ENCODE measurements at regions not wholly inside any gene's neighbourhood (a gene's known extent, or its start where the extent isn't known, plus 50 kb on each side); places are given as distances from the start of the nearest gene placed in this dataset.

DNA sequence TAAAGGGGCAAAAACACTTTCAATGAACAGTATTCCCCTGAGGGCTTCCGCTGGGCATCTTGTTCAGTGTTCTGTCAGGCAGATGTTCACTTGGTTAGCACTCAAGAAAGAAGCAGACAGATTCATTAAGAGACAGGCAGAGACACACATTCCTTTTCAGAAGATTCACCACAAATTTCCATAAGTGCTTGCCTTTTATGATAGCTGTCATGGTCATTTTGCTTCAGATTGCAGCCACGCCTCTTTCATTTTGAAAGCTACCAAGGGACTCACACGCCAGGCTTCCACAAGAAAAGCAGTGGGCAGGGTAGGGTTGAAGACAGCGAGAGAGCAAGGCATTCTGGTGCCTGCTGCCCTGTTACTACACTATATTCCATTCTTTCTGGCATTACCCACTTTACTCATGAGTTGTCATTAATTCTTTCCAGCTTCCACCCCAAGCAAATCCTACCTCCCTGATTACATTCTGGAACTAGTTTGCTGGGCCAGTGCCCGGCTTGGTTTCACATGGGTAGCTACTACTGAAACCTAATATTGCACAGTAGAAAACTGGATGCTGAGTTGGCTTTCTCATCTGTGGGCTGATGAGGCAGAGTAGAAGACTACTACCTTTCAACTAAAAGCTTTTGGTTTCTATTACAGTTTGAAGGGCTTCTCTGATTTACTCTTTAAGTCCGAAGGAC lies 91.2 kb upstream of the COL24A1 start:
- Histone ChIP-seq H3K4me1 (no peaks in the 10 kb centered on the region), H3K9me3 (no peaks in the 10 kb centered on the region), H3K4me3 (peak overlapping the region; percentile 48), H3K27ac (peak overlapping the region; percentile 36), H3K36me3 (ENCODE audit: insufficient read depth in 1 of 2, low read depth in 1 of 2) (no peaks in the 10 kb centered on the region), H3K27me3 (ENCODE audit: insufficient read depth in 3 of 3, low read length in 2 of 3) (no peaks in the 10 kb centered on the region)
- TF ChIP-seq, protein P1, sequence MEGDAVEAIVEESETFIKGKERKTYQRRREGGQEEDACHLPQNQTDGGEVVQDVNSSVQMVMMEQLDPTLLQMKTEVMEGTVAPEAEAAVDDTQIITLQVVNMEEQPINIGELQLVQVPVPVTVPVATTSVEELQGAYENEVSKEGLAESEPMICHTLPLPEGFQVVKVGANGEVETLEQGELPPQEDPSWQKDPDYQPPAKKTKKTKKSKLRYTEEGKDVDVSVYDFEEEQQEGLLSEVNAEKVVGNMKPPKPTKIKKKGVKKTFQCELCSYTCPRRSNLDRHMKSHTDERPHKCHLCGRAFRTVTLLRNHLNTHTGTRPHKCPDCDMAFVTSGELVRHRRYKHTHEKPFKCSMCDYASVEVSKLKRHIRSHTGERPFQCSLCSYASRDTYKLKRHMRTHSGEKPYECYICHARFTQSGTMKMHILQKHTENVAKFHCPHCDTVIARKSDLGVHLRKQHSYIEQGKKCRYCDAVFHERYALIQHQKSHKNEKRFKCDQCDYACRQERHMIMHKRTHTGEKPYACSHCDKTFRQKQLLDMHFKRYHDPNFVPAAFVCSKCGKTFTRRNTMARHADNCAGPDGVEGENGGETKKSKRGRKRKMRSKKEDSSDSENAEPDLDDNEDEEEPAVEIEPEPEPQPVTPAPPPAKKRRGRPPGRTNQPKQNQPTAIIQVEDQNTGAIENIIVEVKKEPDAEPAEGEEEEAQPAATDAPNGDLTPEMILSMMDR (IDR thresholded peaks at IDR 0.05), result no peak
- peak; percentile 69 to 97 (median 86) for ATAC-seq
- WGBS, 3 donors, result 30 to 55% (median 39%) methylated on average over 6 of the region's 6 CpGs
- peak in 1 of 2 donors; percentile 64 for DNase-seq
- intact Hi-C loops (cut with DNase I), result loop anchor here in 1 of 2 donors (10.0 kb wide), 1 partner anchor 93 kb away; the partner anchor contains the start of gene COL24A1

DNA sequence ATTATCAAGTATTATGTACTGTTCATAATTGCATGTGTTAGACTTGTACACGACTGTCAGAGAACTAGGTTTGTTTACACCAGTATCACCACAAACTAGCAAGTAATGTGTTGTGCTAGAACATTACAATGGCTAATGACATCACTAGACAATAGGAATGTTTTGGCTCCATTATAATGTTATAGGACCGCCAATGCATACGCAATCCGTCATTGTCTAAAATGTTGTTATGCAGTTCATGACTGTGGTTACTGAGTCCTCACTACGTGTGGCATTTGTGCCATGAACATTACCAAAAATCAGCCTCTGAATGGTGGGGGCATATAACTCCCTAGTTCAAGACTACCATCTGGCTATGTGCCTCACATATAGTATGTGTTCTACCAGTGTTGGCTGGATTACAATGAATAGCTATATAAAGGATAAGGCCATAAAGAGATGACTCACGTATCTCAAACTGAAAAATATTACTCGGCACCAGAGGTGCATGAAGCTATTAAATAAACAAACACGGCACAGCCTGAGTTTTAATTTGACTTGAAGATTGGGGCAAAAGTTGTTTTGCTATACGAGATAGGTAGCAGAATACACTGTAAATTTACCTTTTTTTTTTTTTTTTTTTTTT lies 89.1 kb upstream of the COL24A1 start:
- H3K9me3 ChIP-seq, result no peaks in the 10 kb centered on the region
- H3K36me3 ChIP-seq (ENCODE audit: insufficient read depth in 1 of 2, low read depth in 1 of 2), result no peaks in the 10 kb centered on the region
- DNase-seq (no peak), ATAC-seq (no peak)
- H3K4me3 ChIP-seq, result no peak overlapping the region
- TF ChIP-seq, protein P1 (IDR thresholded peaks at IDR 0.05), result no peak
- no peaks in the 10 kb centered on the region for H3K27me3 ChIP-seq (ENCODE audit: insufficient read depth in 3 of 3, low read length in 2 of 3)
- no peaks in the 10 kb centered on the region for H3K4me1 ChIP-seq
- 93 to 95% (median 93%) methylated on average over 9 of the region's 9 CpGs for WGBS, 3 donors
- intact Hi-C loops (cut with DNase I), result loop anchor here in 1 of 2 donors (10.0 kb wide), 1 partner anchor 91 kb away; the partner anchor contains the start of gene COL24A1
- no peak overlapping the region for H3K27ac ChIP-seq

DNA sequence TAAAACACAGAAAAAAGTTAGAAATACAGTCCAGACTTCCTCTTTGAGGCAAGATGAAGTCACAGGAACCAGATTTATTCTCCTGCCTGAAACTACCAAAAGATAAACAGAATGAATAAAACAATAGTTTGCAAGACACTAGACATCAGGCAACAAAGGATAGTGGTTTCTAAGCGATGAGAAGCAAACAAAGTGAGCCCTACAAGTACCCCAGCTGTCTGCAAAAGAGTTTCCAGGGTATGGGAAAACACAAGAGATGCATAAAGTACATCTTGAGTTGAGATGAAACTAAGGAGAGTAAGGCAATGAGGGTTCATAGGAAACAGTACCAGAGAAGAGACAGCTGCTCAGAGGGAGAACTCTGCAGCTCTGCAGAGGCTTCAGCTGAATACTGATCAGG lies 83.3 kb upstream of the COL24A1 start:
- no peak for ATAC-seq
- no peak for DNase-seq
- peaks cover 13% of the 10 kb centered on the region for H3K4me1 ChIP-seq
- WGBS, 3 donors, result 53 to 60% (median 60%) methylated on average over 1 of the region's 1 CpG
- no peaks in the 10 kb centered on the region for H3K27me3 ChIP-seq (ENCODE audit: insufficient read depth in 3 of 3, low read length in 2 of 3)
- H3K4me3 ChIP-seq, result no peak overlapping the region
- TF ChIP-seq, protein P1 (IDR thresholded peaks at IDR 0.05), result no peak
- H3K9me3 ChIP-seq, result no peaks in the 10 kb centered on the region
- no peaks in the 10 kb centered on the region for H3K36me3 ChIP-seq (ENCODE audit: insufficient read depth in 1 of 2, low read depth in 1 of 2)
- intact Hi-C loops (cut with DNase I), result loop anchor here in 1 of 2 donors (10.0 kb wide), 1 partner anchor 85 kb away; the partner anchor contains the start of gene COL24A1
- peak overlapping the region; percentile 30 for H3K27ac ChIP-seq

DNA sequence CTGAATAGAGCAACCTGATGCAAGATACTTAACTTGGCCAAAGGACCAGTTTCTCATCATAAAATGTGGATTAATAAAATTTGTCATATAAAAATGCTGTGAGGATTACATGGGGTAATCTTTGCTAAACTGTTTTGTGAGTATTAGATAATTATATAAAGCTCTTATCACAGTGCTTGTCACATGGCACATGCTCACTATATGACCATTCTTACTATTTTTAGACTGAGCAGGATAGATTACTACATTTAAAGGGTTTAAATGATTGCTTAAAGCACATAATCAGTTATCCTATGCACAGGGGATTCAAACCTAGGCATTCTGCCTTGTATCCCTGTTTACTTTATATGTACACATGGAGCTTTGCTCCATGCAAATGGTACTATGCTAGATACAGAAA lies 82.9 kb upstream of the COL24A1 start:
- Histone ChIP-seq H3K27me3 (ENCODE audit: insufficient read depth in 3 of 3, low read length in 2 of 3) (no peaks in the 10 kb centered on the region), H3K27ac (peak overlapping the region; percentile 30), H3K36me3 (ENCODE audit: insufficient read depth in 1 of 2, low read depth in 1 of 2) (no peaks in the 10 kb centered on the region), H3K4me1 (peaks cover 13% of the 10 kb centered on the region), H3K4me3 (no peak overlapping the region), H3K9me3 (no peaks in the 10 kb centered on the region)
- intact Hi-C loops (cut with DNase I), result no loop called here
- no peak for DNase-seq
- TF ChIP-seq, protein P1 (IDR thresholded peaks at IDR 0.05), result no peak
- peak in 3 of 4 donors; percentile 39 to 59 (median 58) for ATAC-seq
